ENCODE measurements at regions not wholly inside any gene's neighbourhood (a gene's known extent, or its start where the extent isn't known, plus 50 kb on each side); places are given as distances from the start of the nearest gene placed in this dataset.
A peak's percentile ranks its signal among the peaks of the same experiment; 100 is the strongest.

- intact Hi-C loops (cut with micrococcal nuclease; ENCODE audit: unreplicated experiment), result loop anchor here (5.0 kb wide), 1 partner anchor 491 kb away; no protein-coding TSS in a partner anchor
- TF ChIP-seq POLR2AphosphoS5 (IDR thresholded peaks at IDR 0.05; ENCODE audit: low read depth, low read length) (no peak), TCF7L2 (IDR thresholded peaks at IDR 0.05; ENCODE audit: low read depth, low read length) (no peak), CTCF (IDR thresholded peaks at IDR 0.05) (peak; percentile 40)
- DNase-seq (ENCODE audit: low read depth, low spot score) (no peak), ATAC-seq (no peak)
- Histone ChIP-seq H3K27ac (ENCODE audit: low read length) (no peak overlapping the region), H3K36me3 (ENCODE audit: control insufficient read depth, insufficient read depth, low read length) (no peaks in the 10 kb centered on the region), H3K4me3 (ENCODE audit: low read depth in 2 of 2, low read length in 2 of 2) (no peak overlapping the region), H3K9me3 (ENCODE audit: control insufficient read depth, insufficient read depth, low read depth, low read length) (no peaks in the 10 kb centered on the region), H3K4me1 (ENCODE audit: control insufficient read depth, insufficient read depth, low read length) (no peaks in the 10 kb centered on the region), H3K27me3 (ENCODE audit: control insufficient read depth, insufficient read depth, low read length) (no peaks in the 10 kb centered on the region)
- no TSS peak for BruUV-seq (replicated peaks)
- in situ Hi-C loops (cut with HindIII; ENCODE audit: low pct_unique_long_range_greater_than_20kb, low sequenced_read_pairs), result no loop called here
- ChIA-PET POLR2A (no interaction called here), CTCF (no interaction called here)
Measured at GRCh38 chr6:95923518-95923917, 92.3 kb upstream of the FUT9 start.

- Histone ChIP-seq H3K36me3 (ENCODE audit: control insufficient read depth, insufficient read depth, low read length) (no peaks in the 10 kb centered on the region), H3K4me3 (ENCODE audit: low read depth in 2 of 2, low read length in 2 of 2) (no peak overlapping the region), H3K27me3 (ENCODE audit: control insufficient read depth, insufficient read depth, low read length) (no peaks in the 10 kb centered on the region), H3K4me1 (ENCODE audit: control insufficient read depth, insufficient read depth, low read length) (no peaks in the 10 kb centered on the region), H3K9me3 (ENCODE audit: control insufficient read depth, insufficient read depth, low read depth, low read length) (no peaks in the 10 kb centered on the region), H3K27ac (ENCODE audit: low read length) (no peak overlapping the region)
- TF ChIP-seq POLR2AphosphoS5 (IDR thresholded peaks at IDR 0.05; ENCODE audit: low read depth, low read length) (no peak), REST (IDR thresholded peaks at IDR 0.05; ENCODE audit: insufficient read depth in 1 of 2, low read depth in 2 of 2, low read length in 1 of 2) (no peak), CTCF (IDR thresholded peaks at IDR 0.05) (no peak)
- in situ Hi-C loops (cut with HindIII; ENCODE audit: low pct_unique_long_range_greater_than_20kb, low sequenced_read_pairs), result no loop called here
- no peak for DNase-seq (ENCODE audit: low read depth, low spot score)
- intact Hi-C loops (cut with micrococcal nuclease; ENCODE audit: unreplicated experiment), result no loop called here
- no TSS peak for BruUV-seq (replicated peaks)
- ChIA-PET CTCF (no interaction called here), POLR2A (no interaction called here)
- ATAC-seq, result no peak
Measured at GRCh38 chr6:95935736-95936135, 80.0 kb upstream of the FUT9 start.

- in situ Hi-C loops (cut with HindIII; ENCODE audit: low pct_unique_long_range_greater_than_20kb, low sequenced_read_pairs) (no loop called here), intact Hi-C loops (cut with micrococcal nuclease; ENCODE audit: unreplicated experiment) (no loop called here)
- H3K9me3 ChIP-seq (ENCODE audit: control insufficient read depth, insufficient read depth, low read depth, low read length), result no peaks in the 10 kb centered on the region; the same call in 1 of the 2 replicates
- BruUV-seq (replicated peaks), result no TSS peak
- no peak for TF ChIP-seq REST (IDR thresholded peaks at IDR 0.05; ENCODE audit: insufficient read depth in 1 of 2, low read depth in 2 of 2, low read length in 1 of 2)
- no peak for TF ChIP-seq CTCF (IDR thresholded peaks at IDR 0.05)
- no peak for TF ChIP-seq SIN3A (IDR thresholded peaks at IDR 0.05; ENCODE audit: borderline replicate concordance, insufficient read depth, low read depth, low read length)
- TF ChIP-seq TCF7L2 (IDR thresholded peaks at IDR 0.05; ENCODE audit: low read depth, low read length), result no peak
- TF ChIP-seq POLR2AphosphoS5 (IDR thresholded peaks at IDR 0.05; ENCODE audit: low read depth, low read length), result no peak
- DNase-seq (ENCODE audit: low read depth, low spot score) (no peak), ATAC-seq (no peak)
- no peaks in the 10 kb centered on the region for H3K4me1 ChIP-seq (ENCODE audit: control insufficient read depth, insufficient read depth, low read length)
- CTCF ChIA-PET, result no interaction called here
- H3K36me3 ChIP-seq (ENCODE audit: control insufficient read depth, insufficient read depth, low read length), result no peaks in the 10 kb centered on the region
- no peak overlapping the region for H3K4me3 ChIP-seq (ENCODE audit: low read depth in 2 of 2, low read length in 2 of 2)
- no peaks in the 10 kb centered on the region for H3K27me3 ChIP-seq (ENCODE audit: control insufficient read depth, insufficient read depth, low read length)
- POLR2A ChIA-PET, result no interaction called here
- H3K27ac ChIP-seq (ENCODE audit: low read length), result no peak overlapping the region
Measured at GRCh38 chr6:95946906-95947305, 68.9 kb upstream of the FUT9 start.

All from Panc1 (cell line).